Breast epithelium (tissue), 3 donors: ENCODE measurements at regions not wholly inside any gene's neighbourhood (a gene's known extent, or its start where the extent isn't known, plus 50 kb on each side); places are given as distances from the start of the nearest gene placed in this dataset.

Experiments
- POLR2A ChIP-seq: fragments of 450-650 bp; IDR thresholded peaks from one replicate; pipeline ENCODE4 v1.6.1; 2016; ENCODE audit warnings: antibody characterized with exemption, mild to moderate bottlenecking, moderate library complexity
- TF ChIP-seq, protein P1 (sequence below), 3 donors: fragments of 450-650 bp; IDR thresholded peaks; one replicate each; pipeline ENCODE4 v1.5.1; 2016 to 2017; ENCODE audit warnings: antibody characterized with exemption in 3 of 3, mild to moderate bottlenecking in 3 of 3, moderate library complexity in 3 of 3

DNA sequence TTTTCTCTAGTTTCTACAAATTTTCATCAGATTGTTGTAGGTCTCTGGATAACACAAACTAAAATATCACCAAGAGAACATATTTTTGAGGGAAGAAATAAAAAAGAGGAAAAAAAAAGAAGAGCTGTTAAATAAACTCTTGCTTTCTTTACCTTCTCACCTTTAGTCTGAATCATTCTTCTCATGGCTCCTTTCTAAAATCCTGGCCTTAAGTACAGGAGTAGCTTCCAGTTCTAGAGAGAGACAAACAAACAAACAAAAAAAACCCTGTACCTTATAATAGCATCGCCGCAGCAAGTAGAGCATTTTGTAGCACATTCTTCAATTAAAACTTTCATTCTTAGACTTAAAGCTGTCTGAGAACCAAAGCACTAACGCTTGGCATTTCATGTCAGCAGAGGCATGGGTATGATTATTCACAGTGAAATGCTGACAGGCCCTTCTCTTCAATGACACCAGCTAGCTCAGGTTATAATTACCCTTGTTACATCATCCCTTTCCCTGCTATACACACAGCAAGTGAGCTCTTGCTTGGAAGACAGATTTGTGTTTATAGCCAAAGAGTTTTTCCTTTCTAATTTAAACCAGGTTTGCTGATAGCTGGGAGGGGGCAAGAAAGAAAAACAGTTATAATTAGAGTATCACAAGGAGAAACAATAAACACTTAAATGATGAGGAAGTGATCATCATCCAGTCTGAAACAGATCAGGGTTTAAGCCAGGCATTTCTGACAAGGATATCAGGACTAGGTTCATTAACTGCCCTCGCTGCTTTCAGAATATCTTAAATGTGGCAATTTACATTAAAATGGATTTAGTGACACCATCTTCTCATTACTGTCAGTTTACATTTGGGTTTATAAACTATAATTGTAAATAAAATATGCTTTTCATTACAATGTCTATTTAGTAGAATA lies 510.9 kb upstream of the ZNF608 start:
- TF ChIP-seq, protein P1, sequence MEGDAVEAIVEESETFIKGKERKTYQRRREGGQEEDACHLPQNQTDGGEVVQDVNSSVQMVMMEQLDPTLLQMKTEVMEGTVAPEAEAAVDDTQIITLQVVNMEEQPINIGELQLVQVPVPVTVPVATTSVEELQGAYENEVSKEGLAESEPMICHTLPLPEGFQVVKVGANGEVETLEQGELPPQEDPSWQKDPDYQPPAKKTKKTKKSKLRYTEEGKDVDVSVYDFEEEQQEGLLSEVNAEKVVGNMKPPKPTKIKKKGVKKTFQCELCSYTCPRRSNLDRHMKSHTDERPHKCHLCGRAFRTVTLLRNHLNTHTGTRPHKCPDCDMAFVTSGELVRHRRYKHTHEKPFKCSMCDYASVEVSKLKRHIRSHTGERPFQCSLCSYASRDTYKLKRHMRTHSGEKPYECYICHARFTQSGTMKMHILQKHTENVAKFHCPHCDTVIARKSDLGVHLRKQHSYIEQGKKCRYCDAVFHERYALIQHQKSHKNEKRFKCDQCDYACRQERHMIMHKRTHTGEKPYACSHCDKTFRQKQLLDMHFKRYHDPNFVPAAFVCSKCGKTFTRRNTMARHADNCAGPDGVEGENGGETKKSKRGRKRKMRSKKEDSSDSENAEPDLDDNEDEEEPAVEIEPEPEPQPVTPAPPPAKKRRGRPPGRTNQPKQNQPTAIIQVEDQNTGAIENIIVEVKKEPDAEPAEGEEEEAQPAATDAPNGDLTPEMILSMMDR (IDR thresholded peaks at IDR 0.05) = no peak
- no peak for TF ChIP-seq POLR2A
